GM12801 (cell line): ENCODE measurements at regions not wholly inside any gene's neighbourhood (a gene's known extent, or its start where the extent isn't known, plus 50 kb on each side); places are given as distances from the start of the nearest gene placed in this dataset.

Experiments
- TF ChIP-seq, protein P1 (sequence below): IDR thresholded peaks from one replicate; pipeline ENCODE4 v1.5.1; 2011; ENCODE audit warnings: control low read depth; ENCODE audit not compliant: insufficient read length; ENCODE audit errors: extremely low read depth

DNA sequence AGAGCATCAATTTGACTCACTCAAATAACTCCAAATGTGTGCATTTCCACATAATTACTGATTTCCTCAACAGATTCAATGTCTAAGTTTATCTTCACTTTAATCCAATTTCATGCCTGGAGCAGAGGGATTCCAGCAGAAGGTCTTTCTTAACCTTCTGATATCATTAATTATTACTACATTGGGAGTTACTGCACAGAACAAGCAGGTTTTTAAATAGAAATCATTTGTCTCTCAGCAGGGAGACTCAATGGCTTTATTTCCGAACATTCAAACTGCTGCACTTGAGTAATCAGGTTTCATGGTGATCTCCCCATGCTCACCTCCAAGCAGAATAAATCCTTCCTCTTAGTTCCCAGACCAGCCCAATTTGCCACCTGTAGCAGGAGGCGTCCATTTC, 264.8 kb upstream of the IGF1R start:
- TF ChIP-seq, protein P1, sequence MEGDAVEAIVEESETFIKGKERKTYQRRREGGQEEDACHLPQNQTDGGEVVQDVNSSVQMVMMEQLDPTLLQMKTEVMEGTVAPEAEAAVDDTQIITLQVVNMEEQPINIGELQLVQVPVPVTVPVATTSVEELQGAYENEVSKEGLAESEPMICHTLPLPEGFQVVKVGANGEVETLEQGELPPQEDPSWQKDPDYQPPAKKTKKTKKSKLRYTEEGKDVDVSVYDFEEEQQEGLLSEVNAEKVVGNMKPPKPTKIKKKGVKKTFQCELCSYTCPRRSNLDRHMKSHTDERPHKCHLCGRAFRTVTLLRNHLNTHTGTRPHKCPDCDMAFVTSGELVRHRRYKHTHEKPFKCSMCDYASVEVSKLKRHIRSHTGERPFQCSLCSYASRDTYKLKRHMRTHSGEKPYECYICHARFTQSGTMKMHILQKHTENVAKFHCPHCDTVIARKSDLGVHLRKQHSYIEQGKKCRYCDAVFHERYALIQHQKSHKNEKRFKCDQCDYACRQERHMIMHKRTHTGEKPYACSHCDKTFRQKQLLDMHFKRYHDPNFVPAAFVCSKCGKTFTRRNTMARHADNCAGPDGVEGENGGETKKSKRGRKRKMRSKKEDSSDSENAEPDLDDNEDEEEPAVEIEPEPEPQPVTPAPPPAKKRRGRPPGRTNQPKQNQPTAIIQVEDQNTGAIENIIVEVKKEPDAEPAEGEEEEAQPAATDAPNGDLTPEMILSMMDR = no peak

DNA sequence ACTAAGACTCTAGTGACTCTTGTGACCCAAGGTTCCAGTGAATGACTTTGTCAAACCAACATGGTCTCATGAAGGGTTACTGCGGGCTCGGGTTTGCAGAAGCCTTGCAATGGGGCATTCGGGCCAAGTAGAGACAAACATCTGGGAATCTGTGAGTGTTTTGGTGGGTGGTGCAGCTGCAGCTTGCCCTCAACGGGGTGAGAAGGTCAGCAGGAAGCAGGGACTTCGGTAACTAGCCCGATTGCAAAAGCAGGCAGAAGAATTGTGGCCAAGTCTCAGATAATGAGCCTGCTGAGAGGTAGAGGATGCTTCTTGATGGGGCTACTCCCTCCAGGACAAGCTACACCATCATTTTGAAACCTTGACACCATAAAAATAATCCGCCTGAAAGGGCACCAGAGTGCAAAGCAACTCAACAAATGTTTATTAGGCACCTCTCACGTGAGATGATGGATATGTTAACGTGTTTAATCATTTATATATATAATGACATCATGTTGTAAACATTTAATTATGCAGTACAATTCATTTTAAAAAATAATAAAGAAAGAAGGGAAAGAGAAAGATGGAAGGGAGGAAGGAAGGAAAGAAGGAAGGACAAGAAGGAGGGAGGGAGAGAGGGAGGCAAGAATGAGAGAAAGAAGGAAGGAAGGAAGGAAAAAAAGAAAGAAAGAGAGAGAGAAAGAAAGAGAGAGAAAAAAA, 263.9 kb upstream of the IGF1R start:
- TF ChIP-seq, protein P1 = no peak

DNA sequence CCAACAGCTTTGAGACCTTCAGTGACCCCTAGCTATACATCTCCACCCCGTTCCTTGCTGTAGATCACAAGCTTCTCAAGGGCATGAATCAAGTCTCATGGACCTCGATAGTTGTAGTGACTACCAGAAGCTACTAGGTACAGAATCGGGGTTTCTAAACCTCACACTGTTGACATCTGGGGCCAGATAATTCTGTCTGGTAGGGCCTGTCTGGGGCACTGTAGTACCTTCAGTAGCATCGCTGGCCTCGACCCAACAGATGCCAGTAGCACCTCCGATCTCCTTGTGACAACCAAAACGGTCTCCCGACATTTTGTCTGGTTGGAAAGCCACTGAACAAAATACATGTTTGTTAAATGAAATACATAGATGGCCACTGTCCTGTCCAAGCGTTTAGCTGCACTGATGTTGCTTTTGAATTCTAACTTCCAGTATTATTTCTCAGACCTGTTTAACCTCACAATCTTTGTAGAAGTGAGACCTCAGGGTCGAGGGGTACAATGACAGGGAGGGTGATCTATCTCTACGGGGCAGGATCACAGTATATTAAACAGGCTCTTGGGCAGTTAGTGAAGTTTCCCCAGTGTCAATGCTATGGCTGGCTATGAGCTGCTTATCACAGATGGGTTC, 262.5 kb upstream of the IGF1R start:
- TF ChIP-seq, protein P1 = no peak

DNA sequence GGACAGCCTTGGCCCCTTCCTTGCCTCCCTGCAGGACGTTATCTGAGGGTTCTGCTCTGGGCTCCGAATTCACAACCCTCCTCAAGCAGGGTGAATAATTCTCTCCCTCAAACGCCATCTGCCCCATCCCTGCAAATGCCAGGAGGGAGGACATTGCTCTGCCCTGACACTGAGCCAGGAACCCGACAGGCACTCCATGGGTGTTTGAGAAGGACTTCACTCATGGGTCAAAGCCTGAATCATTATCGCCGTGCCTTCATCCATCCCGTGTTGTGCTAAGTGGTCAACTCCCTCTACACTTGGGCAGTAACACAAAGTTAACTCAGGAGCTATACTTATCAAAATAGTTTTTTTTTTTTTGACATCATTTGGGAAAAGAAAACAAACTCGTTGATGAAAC, 261.8 kb upstream of the IGF1R start:
- TF ChIP-seq, protein P1 = no peak

DNA sequence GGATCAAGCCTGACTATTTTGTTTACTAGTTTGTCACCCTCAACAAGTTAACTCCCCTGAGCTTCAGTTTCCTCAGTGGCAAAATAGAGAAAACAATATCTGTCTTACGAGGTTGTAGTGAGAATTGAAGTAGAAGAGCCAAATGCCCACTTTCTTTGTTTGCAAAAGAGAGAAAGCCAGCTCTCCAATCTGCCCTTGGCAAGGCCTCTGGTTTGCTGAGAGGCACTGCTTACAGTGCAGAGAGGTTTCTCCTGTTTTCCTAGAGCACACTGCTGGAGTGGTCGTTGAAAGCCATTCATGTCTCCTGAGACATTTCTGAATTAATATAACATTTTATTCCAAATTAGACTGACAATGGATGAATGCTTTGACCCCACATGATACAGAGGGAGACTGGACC, 260.5 kb upstream of the IGF1R start:
- TF ChIP-seq, protein P1 = no peak

DNA sequence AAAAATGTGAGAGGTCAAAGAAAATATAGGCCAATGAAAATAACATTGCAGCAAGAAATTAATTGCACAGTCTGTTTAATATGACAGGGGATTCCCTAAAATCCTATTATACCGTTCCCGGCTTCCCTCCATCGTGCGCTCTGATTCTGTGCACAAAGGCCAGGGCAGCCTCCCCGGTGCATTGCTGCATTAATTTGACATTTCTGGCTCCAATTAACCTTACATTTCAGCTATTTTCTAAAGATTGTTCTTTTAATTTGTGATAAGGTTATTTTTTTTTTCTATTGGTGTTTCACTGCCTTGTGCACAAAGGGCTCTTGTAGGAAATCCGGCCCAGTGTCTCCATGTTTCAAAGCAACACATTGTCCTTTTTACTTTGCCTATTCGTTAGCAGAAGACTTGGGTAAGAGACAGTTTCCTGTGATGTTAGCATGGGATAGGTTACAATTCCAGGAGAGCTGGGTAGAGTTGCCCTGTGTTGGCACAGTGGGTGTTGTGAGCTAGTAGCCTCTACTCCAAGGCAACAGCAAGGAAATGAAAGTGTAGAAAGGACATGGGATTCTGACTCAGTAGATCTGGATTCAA, 257.3 kb upstream of the IGF1R start:
- TF ChIP-seq, protein P1 = no peak

DNA sequence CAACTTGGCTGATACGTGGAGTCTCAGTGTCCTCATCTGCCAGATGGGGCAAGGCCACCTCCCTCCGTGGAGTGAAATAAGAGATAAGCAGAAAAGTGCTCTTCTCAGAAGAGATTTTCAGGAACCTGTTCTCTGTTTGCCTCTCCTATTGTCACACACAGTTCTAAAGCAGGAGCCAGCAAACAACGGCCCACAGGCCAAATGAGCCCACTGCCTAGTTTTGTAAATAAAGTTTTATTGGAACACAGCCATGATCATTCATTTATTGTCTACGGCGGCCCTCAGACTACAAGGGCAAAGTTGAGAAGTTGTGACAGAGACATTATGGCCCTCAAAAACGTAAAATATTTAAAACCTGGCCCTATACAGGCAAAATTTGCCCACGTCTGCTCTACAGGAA, 256.8 kb upstream of the IGF1R start:
- TF ChIP-seq, protein P1 = no peak
